ENCODE measurements at regions not wholly inside any gene's neighbourhood (a gene's known extent, or its start where the extent isn't known, plus 50 kb on each side); places are given as distances from the start of the nearest gene placed in this dataset.
A peak's percentile ranks its signal among the peaks of the same experiment; 100 is the strongest.

DNA sequence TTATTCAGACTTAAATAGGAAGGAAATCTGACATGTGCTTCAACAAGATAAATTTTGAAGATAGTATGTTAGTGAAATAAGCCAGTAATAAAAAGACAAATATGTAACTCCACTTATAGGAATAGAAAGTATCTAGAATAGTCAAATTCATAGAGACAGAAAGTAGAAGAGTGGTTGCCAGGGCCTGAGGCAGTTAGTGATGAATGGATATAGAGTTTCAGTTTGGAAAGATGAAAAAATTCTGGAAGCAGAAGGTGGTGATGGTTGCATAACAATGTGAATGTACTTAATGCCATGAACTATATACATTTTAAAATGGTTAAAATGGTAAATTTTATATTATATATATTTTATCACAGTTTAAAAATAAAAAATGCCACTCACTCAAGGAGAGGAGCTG is 54.3 kb downstream of the HAND2 start:
- Histone ChIP-seq H3K27ac (no peak overlapping the region), H3K4me3 (no peak overlapping the region), H3K36me3 (no peaks in the 10 kb centered on the region), H3K27me3 (replicated peaks; ENCODE audit: insufficient read depth) (no peaks in the 10 kb centered on the region), H3K4me1 (ENCODE audit: control insufficient read depth in 1 of 2, low read depth in 2 of 2) (peaks cover 0 to 28% of the 10 kb centered on the region in 2 donors), H3K9me3 (no peaks in the 10 kb centered on the region)
- ATAC-seq (ENCODE audit: insufficient number of reproducible peaks, low FRiP score, low read depth) (no peak), DNase-seq (ENCODE audit: low spot score) (no peak)
- TF ChIP-seq CTCF (IDR thresholded peaks at IDR 0.05): no peak

DNA sequence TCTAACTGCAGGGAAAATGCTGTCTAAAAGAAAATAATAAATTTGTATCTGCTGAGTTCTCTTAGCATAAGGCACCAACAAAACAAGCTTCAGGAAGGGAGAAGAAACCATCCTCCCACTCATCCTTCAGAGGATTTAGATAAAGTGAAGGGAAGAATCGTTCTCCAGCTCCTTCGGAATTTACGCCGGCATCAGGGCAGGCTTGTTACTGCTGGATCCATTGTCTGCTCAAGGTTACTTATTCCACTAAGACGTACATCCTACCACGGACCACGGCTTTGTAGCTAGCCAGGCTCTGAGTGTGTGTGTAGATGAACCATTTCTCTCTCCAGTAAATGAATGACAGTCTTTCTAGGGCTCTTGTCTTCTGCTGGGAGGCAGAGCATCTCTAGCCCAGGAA is 60.4 kb downstream of the HAND2 start:
- H3K27ac ChIP-seq: no peak overlapping the region
- H3K36me3 ChIP-seq: no peaks in the 10 kb centered on the region
- ATAC-seq (ENCODE audit: insufficient number of reproducible peaks, low FRiP score, low read depth) (no peak), DNase-seq (ENCODE audit: low spot score) (no peak)
- H3K9me3 ChIP-seq: no peaks in the 10 kb centered on the region
- no peak for TF ChIP-seq CTCF (IDR thresholded peaks at IDR 0.05)
- peaks cover 5 to 6% of the 10 kb centered on the region in 2 donors for H3K4me1 ChIP-seq (ENCODE audit: control insufficient read depth in 1 of 2, low read depth in 2 of 2)
- H3K4me3 ChIP-seq: no peak overlapping the region
- H3K27me3 ChIP-seq (replicated peaks; ENCODE audit: insufficient read depth): no peaks in the 10 kb centered on the region

DNA sequence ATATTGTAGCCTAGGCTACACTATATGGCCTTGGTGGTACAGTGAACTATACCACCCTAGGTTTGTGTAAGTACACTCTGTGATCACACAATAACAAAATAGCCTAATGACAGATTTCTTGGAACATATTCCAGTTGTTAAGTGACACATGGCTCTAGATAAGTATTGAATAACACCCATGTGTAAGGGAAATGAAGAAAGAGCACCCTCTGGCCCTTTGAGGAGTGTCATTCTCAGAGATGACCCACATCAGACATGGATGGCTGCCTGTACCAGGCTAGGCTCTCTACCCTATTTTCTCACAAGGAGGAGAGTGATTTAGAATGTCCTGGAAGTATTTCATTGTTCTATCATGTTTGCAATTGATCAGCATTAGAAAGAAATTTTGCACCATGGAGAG is 61.7 kb downstream of the HAND2 start:
- no peaks in the 10 kb centered on the region for H3K36me3 ChIP-seq
- no peak for TF ChIP-seq CTCF (IDR thresholded peaks at IDR 0.05)
- no peaks in the 10 kb centered on the region for H3K9me3 ChIP-seq
- no peak overlapping the region for H3K27ac ChIP-seq
- ATAC-seq (ENCODE audit: insufficient number of reproducible peaks, low FRiP score, low read depth): no peak
- peaks cover 5 to 6% of the 10 kb centered on the region in 2 donors for H3K4me1 ChIP-seq (ENCODE audit: control insufficient read depth in 1 of 2, low read depth in 2 of 2)
- no peaks in the 10 kb centered on the region for H3K27me3 ChIP-seq (replicated peaks; ENCODE audit: insufficient read depth)
- no peak for DNase-seq (ENCODE audit: low spot score)
- no peak overlapping the region for H3K4me3 ChIP-seq

- no peak for TF ChIP-seq CTCF (IDR thresholded peaks at IDR 0.05)
- Histone ChIP-seq H3K27me3 (replicated peaks; ENCODE audit: insufficient read depth) (no peaks in the 10 kb centered on the region), H3K9me3 (no peaks in the 10 kb centered on the region), H3K4me3 (peak overlapping the region; percentile 29), H3K27ac (peak overlapping the region; percentile 26 to 53), H3K4me1 (ENCODE audit: control insufficient read depth in 1 of 2, low read depth in 2 of 2) (peaks cover 5 to 6% of the 10 kb centered on the region in 2 donors), H3K36me3 (no peaks in the 10 kb centered on the region)
- DNase-seq (ENCODE audit: low spot score) (no peak), ATAC-seq (ENCODE audit: insufficient number of reproducible peaks, low FRiP score, low read depth) (no peak)
These were observed 63.9 kb downstream of the HAND2 start for GRCh38 chr4:173466101-173466500.

DNA sequence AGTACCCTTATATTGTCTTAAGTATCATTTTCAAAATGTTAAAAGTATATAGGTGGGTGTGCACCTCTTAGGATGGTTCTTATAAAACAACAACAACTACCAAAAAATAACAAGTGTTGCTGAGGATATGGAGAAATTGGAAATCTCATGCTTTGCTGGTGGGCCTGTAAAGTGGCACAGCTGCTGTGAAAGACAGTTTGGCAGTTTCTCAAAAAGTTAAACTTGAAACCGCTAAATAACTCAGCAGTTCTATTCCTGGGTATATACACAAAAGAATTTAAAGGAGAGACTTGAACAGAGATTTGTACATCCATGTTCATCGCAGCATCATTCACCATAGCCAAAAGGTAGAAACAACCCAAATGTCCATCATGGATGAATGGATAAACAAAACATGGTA is 65.5 kb downstream of the HAND2 start:
- DNase-seq (ENCODE audit: low spot score) (no peak), ATAC-seq (ENCODE audit: insufficient number of reproducible peaks, low FRiP score, low read depth) (no peak)
- H3K36me3 ChIP-seq: no peaks in the 10 kb centered on the region
- H3K4me3 ChIP-seq: no peak overlapping the region
- H3K27ac ChIP-seq: peak overlapping the region in 1 of 2 donors; percentile 12
- H3K4me1 ChIP-seq (ENCODE audit: control insufficient read depth in 1 of 2, low read depth in 2 of 2): peaks cover 5 to 6% of the 10 kb centered on the region in 2 donors
- no peaks in the 10 kb centered on the region for H3K27me3 ChIP-seq (replicated peaks; ENCODE audit: insufficient read depth)
- TF ChIP-seq CTCF (IDR thresholded peaks at IDR 0.05): no peak
- H3K9me3 ChIP-seq: no peaks in the 10 kb centered on the region

Measured in thoracic aorta (tissue), 2 donors.